ENCODE measurements at regions not wholly inside any gene's neighbourhood (a gene's known extent, or its start where the extent isn't known, plus 50 kb on each side); places are given as distances from the start of the nearest gene placed in this dataset.
A peak's percentile ranks its signal among the peaks of the same experiment; 100 is the strongest.

DNA sequence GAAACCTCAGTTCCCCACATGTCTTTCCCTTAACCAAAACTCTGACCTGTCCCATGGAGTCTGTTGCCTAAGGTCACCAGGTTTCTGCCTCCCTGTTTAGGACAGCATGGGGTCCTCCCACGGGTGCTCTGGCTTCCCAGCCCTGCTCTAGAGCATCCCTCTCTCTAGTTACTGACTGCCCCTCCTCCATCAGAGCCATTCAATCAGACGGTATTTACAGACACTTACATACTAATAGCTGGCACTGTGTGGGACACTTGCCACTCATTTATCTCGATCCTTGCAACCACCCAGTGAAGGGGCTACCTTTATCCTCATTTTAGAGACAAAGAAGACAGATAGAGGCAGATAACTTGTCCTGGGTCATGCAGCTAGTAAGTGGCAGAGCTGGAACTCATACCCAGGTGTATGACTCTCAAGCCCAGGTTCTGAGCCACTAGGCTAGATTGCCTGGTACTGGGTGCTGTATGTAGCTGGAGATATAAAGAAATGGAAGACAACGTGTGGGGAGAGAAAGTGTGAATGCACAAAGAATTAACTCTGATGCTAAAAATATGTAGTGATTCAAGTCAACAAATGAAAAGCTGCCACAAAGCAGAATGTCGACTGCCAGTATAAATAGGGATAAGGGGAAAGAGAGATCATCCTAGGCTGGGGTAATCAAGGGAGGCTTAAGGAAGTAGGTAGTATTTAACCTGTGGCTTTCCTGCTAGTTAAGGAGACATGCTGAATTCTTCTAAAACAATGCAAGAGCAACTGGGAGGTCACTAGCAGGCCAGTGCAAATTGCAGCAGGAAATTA, 52.5 kb upstream of the PDE8B start:
- no peak for FAIRE-seq

- FAIRE-seq, result no peak
These were observed 54.1 kb upstream of the PDE8B start for GRCh38 chr5:77156379-77156778.

- no peak for FAIRE-seq
These were observed 55.2 kb upstream of the PDE8B start for GRCh38 chr5:77155179-77155785.

DNA sequence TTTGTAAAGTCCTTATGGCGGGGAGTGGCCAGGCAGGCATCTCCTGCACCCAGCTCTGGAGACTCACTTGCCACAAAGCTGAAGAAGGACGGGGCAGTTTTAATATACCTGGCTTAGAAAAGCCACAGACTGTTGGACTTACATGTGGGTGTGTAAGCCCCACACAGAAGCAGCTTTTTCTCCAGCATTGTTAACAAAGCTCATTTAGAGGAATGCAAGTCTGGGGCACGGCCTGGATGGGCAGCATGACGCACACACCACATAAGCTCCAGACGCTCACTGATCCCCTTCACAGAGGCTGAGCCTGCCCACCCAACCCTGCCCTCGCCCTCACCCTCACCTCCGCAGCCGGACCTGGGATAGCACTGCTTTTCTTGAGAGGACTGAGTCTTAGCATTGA, 58.0 kb upstream of the PDE8B start:
- no peak for FAIRE-seq

GRCh38 chr5:77151501-77151900, 59.0 kb upstream of the PDE8B start:
- FAIRE-seq, result no peak

DNA sequence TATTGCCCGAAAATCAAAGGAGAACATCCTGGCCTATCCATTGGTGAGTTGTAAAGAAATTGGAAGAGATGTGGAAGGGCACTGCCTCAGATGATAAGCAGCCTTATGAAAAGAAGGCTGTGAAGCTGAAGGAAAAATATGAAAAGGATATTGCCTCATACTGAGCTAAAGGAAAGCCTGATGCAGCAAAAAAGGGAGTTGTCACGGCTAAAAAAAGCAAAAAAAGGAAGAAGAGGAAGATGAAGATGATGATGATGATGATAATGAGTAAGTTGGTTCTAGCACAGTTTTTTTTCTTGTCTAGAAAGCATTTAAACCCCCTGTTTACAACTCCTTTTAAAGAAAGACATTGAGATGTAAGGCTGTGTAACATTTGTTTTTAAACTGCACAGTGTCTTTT, 59.8 kb upstream of the ZBED3 start:
- FAIRE-seq, result no peak

GRCh38 chr5:77145666-77146065, 58.6 kb upstream of the ZBED3 start:
- FAIRE-seq, result peak; percentile 33

DNA sequence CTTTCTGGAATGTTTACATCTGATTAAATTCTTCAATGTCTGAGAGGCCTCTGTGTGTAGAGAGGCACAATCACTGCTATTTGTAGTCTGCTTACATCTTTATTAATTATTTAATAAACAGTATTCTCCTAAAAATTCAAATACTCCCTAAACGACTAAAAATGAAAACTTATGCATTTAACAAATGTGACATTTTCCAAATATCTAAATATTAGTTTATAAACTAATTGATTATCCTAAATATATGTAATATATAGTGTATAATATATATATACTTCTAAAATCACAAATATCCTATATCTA, 57.7 kb upstream of the ZBED3 start:
- peak; percentile 58 for FAIRE-seq

DNA sequence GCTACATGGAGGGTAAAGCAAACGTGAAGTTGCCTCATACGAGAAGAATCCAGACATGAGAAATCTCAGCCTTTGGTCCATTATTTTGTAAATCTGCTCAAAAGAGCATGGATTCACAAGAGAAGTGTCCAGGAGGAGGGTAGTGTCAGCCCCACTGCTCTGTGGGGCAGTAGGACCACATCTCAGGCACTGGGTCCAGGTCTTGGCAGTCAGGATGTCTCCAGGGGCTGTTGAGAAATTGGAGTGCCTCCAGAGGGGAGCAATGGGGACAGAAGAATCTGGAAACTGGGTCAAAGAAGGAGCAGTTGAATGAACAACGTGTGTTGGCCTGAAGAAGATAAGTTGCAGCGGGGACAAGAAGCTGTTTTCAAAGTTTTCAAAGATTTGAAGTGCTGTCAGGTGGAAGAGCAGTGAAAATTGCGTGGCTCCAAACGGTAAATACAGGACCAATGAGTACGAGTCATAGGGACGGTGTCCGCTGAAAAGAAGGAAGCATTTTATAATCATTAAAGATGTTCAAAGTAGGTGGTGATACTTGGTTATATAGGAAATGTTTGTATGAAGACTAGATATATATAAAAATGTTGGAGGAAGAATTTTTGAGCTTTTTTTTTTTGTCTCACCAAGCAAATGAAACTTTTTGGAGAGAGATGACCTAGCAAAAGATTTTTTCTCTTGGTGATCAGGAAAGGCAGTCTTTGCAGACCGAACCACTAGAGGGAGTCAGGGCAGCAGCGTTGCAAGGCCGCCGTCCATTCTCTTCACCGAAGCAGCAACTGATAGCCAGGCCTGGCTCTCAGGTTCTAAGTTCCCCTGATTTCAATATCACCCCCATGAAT, 57.1 kb upstream of the ZBED3 start:
- FAIRE-seq, result peak; percentile 91

- FAIRE-seq, result no peak
These were observed 53.3 kb upstream of the ZBED3 start for GRCh38 chr5:77140350-77140749.

GRCh38 chr5:77139001-77139400, 51.9 kb upstream of the ZBED3 start:
- FAIRE-seq, result no peak

Data from islet of Langerhans (tissue), 1 donor.